ENCODE measurements at regions not wholly inside any gene's neighbourhood (a gene's known extent, or its start where the extent isn't known, plus 50 kb on each side); places are given as distances from the start of the nearest gene placed in this dataset.

DNA sequence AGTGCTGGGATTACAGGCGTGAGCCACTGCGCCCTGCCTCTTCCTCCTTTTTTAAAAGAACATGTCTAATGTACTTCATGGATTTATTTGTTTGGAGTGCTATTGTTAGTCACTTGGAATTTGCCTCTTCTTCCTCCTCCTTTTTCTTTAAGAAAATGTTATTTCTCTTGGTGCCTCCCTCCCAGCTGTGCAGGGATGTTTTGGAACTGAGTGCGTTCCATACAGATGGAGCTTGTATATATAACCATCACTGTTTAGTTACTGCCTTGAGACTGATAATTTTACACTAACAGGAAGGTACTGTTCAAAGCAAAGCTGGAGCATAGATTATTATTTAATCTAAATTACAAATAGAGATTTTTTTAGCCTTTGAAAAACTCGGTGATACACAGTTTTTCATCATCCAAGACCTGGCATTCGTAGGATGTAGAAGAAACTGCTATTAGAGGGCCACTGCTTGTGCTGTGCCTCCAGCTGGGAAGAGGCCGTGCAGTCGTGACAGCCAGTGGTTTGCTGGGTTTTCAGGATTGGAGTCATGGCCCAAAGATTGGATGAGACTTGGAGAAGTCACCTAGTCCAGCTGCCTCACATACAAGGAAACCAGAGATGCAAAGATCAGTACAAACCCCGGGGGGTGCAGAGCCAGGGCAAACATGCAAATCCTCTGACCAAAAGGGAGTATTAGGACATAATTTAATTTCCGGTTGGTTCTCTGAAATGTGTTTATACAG lies 123.1 kb downstream of the PLEKHG1 start:
- H3K4me1 ChIP-seq (ENCODE audit: insufficient read depth, low read length) = no peaks in the 10 kb centered on the region
- in situ Hi-C loops (cut with HindIII; ENCODE audit: extremely low pct_ligation_motif_present, low pct_unique_long_range_greater_than_20kb) = no loop called here
- TF ChIP-seq ZFP41 (CRISPR knock-in tag; IDR thresholded peaks at IDR 0.05; ENCODE audit: borderline replicate concordance) = no peak
- TF ChIP-seq, protein P1, sequence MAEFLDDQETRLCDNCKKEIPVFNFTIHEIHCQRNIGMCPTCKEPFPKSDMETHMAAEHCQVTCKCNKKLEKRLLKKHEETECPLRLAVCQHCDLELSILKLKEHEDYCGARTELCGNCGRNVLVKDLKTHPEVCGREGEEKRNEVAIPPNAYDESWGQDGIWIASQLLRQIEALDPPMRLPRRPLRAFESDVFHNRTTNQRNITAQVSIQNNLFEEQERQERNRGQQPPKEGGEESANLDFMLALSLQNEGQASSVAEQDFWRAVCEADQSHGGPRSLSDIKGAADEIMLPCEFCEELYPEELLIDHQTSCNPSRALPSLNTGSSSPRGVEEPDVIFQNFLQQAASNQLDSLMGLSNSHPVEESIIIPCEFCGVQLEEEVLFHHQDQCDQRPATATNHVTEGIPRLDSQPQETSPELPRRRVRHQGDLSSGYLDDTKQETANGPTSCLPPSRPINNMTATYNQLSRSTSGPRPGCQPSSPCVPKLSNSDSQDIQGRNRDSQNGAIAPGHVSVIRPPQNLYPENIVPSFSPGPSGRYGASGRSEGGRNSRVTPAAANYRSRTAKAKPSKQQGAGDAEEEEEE (CRISPR knock-in tag; IDR thresholded peaks at IDR 0.05; ENCODE audit: borderline replicate concordance) = no peak
- TF ChIP-seq ZNF230 (CRISPR knock-in tag; IDR thresholded peaks at IDR 0.05) = no peak
- no peak for TF ChIP-seq ZC3H4 (CRISPR knock-in tag; IDR thresholded peaks at IDR 0.05; ENCODE audit: borderline replicate concordance)
- TF ChIP-seq, protein P2, sequence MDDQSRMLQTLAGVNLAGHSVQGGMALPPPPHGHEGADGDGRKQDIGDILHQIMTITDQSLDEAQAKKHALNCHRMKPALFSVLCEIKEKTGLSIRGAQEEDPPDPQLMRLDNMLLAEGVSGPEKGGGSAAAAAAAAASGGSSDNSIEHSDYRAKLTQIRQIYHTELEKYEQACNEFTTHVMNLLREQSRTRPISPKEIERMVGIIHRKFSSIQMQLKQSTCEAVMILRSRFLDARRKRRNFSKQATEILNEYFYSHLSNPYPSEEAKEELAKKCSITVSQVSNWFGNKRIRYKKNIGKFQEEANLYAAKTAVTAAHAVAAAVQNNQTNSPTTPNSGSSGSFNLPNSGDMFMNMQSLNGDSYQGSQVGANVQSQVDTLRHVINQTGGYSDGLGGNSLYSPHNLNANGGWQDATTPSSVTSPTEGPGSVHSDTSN (CRISPR knock-in tag; IDR thresholded peaks at IDR 0.05; ENCODE audit: borderline replicate concordance) = no peak
- TF ChIP-seq HES4 (CRISPR knock-in tag; IDR thresholded peaks at IDR 0.05; ENCODE audit: borderline replicate concordance) = no peak
- TF ChIP-seq SMARCC2 (IDR thresholded peaks at IDR 0.05) = no peak
- TF ChIP-seq, protein P3, sequence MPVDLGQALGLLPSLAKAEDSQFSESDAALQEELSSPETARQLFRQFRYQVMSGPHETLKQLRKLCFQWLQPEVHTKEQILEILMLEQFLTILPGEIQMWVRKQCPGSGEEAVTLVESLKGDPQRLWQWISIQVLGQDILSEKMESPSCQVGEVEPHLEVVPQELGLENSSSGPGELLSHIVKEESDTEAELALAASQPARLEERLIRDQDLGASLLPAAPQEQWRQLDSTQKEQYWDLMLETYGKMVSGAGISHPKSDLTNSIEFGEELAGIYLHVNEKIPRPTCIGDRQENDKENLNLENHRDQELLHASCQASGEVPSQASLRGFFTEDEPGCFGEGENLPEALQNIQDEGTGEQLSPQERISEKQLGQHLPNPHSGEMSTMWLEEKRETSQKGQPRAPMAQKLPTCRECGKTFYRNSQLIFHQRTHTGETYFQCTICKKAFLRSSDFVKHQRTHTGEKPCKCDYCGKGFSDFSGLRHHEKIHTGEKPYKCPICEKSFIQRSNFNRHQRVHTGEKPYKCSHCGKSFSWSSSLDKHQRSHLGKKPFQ (CRISPR knock-in tag; IDR thresholded peaks at IDR 0.05; ENCODE audit: insufficient replicate concordance) = no peak
- TF ChIP-seq ZNF83 (CRISPR knock-in tag; IDR thresholded peaks at IDR 0.05; ENCODE audit: borderline replicate concordance) = no peak
- no peak for TF ChIP-seq CENPX (CRISPR knock-in tag; IDR thresholded peaks at IDR 0.05)
- TF ChIP-seq SMC3 (IDR thresholded peaks at IDR 0.05; ENCODE audit: low read length) = no peak
- TF ChIP-seq, protein P4, sequence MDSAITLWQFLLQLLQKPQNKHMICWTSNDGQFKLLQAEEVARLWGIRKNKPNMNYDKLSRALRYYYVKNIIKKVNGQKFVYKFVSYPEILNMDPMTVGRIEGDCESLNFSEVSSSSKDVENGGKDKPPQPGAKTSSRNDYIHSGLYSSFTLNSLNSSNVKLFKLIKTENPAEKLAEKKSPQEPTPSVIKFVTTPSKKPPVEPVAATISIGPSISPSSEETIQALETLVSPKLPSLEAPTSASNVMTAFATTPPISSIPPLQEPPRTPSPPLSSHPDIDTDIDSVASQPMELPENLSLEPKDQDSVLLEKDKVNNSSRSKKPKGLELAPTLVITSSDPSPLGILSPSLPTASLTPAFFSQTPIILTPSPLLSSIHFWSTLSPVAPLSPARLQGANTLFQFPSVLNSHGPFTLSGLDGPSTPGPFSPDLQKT (CRISPR knock-in tag; IDR thresholded peaks at IDR 0.05; ENCODE audit: borderline replicate concordance) = no peak
- TF ChIP-seq KLF11 (CRISPR knock-in tag; IDR thresholded peaks at IDR 0.05) = no peak
- no peak for TF ChIP-seq TOPORS (CRISPR knock-in tag; IDR thresholded peaks at IDR 0.05)
- TF ChIP-seq ZFY (CRISPR knock-in tag; IDR thresholded peaks at IDR 0.05) = no peak
- TF ChIP-seq ZNF562 (CRISPR knock-in tag; IDR thresholded peaks at IDR 0.05; ENCODE audit: borderline replicate concordance) = no peak
- no peak for TF ChIP-seq IRF2 (CRISPR knock-in tag; IDR thresholded peaks at IDR 0.05)
- no peak for TF ChIP-seq MEF2D (CRISPR knock-in tag; IDR thresholded peaks at IDR 0.05)

More for the DNA sequence above, 123.1 kb downstream of the PLEKHG1 start:
- BruUV-seq (replicated peaks) = no TSS peak
- Histone ChIP-seq H3K9me3 (ENCODE audit: low read length) (no peaks in the 10 kb centered on the region), H3K27ac (ENCODE audit: extremely low read length, insufficient read depth, low read length) (no peak overlapping the region), H3K9ac (ENCODE audit: insufficient read depth, low read depth, low read length) (no peak overlapping the region), H3K4me3 (replicated peaks in 1 of 3; ENCODE audit: insufficient read depth in 1 of 3, low read depth in 2 of 3, low read length in 3 of 3) (no peak overlapping the region), H3K36me3 (replicated peaks in 1 of 2; ENCODE audit: control insufficient read depth in 1 of 2, insufficient read depth in 2 of 2, low read length in 2 of 2) (no peaks in the 10 kb centered on the region), H2AFZ (ENCODE audit: low read length) (no peak overlapping the region), H4K20me1 (ENCODE audit: insufficient read depth, low read length) (no peaks in the 10 kb centered on the region), H3K4me2 (ENCODE audit: low read depth, low read length) (no peak overlapping the region), H3K27me3 (ENCODE audit: control insufficient read depth in 1 of 2, insufficient read depth in 2 of 2, low read length in 2 of 2) (no peaks in the 10 kb centered on the region), H3K79me2 (ENCODE audit: insufficient read depth, low read length) (no peaks in the 10 kb centered on the region)
- POLR2A ChIA-PET = no interaction called here
- FAIRE-seq (no peak), ATAC-seq (no peak), DNase-seq (ENCODE audit: low spot score) (no peak)
- WGBS (ENCODE audit: low lambda C conversion rate) = 36% methylated on average over 9 of the region's 9 CpGs
- intact Hi-C loops (cut with micrococcal nuclease; ENCODE audit: unreplicated experiment) = no loop called here
- CTCF ChIA-PET (ENCODE audit: low intra/inter-chr PET ratio, low total read pairs) = no interaction called here

Data from HepG2 (cell line).